Esophagus squamous epithelium (tissue), 4 donors: ENCODE measurements at regions not wholly inside any gene's neighbourhood (a gene's known extent, or its start where the extent isn't known, plus 50 kb on each side); places are given as distances from the start of the nearest gene placed in this dataset.

Experiments
- CTCF ChIP-seq, 6 experiments: fragments of 450-650 bp in 4 of 6; fragments of 200-600 bp in 2 of 6; sonication (generic) in 2 of 6; IDR thresholded peaks; one replicate each; pipeline ENCODE4 v1.5.1; 2016 to 2019; ENCODE audit warnings: antibody characterized with exemption in 6 of 6, mild to moderate bottlenecking in 4 of 6, moderate library complexity in 4 of 6
- POLR2A ChIP-seq, 4 donors: fragments of 450-650 bp; IDR thresholded peaks; one replicate each; pipeline ENCODE4 v1.6.1; 2017; ENCODE audit warnings: antibody characterized with exemption in 4 of 4, mild to moderate bottlenecking in 4 of 4, moderate library complexity in 3 of 4

GRCh38 chr6:16882230-16882629 is 121.0 kb upstream of the ATXN1 start:
- TF ChIP-seq CTCF (IDR thresholded peaks at IDR 0.05) = no peak
- TF ChIP-seq POLR2A (IDR thresholded peaks at IDR 0.05) = no peak
